Stimulated activated CD4-positive, alpha-beta T cell treated with anti-CD3 and anti-CD28 coated beads, TNF-alpha, amount 100 ng/mL, for 24 hours (primary cell): ENCODE measurements at regions not wholly inside any gene's neighbourhood (a gene's known extent, or its start where the extent isn't known, plus 50 kb on each side); places are given as distances from the start of the nearest gene placed in this dataset.

ENCODE experiments used
- DNase-seq, 3 experiments: peaks; one replicate each; pipeline ENCODE4 v3.0.0-alpha.2; 2020; ENCODE audit warnings: low read depth in 3 of 3

GRCh38 chr2:2719781-2720180 is 388.7 kb upstream of the MYT1L start:
- no peak for DNase-seq

- DNase-seq: no peak
Measured at GRCh38 chr2:2719015-2719414, 387.9 kb upstream of the MYT1L start.

- DNase-seq: no peak
Measured at GRCh38 chr2:2717406-2717805, 386.3 kb upstream of the MYT1L start.

GRCh38 chr2:2716771-2717170 is 385.7 kb upstream of the MYT1L start:
- DNase-seq: no peak

- DNase-seq: no peak
Measured at GRCh38 chr2:2715036-2715818, 384.2 kb upstream of the MYT1L start.

- DNase-seq: no peak
Measured at GRCh38 chr2:2714408-2714807, 383.3 kb upstream of the MYT1L start.

GRCh38 chr2:2709431-2709770 is 378.3 kb upstream of the MYT1L start:
- DNase-seq: no peak

GRCh38 chr2:2708575-2709430 is 377.7 kb upstream of the MYT1L start:
- no peak for DNase-seq

- no peak for DNase-seq
Measured at GRCh38 chr2:2707206-2707991, 376.3 kb upstream of the MYT1L start.

- no peak for DNase-seq
Measured at GRCh38 chr2:2706306-2706705, 375.2 kb upstream of the MYT1L start.

GRCh38 chr2:2705871-2706270 is 374.8 kb upstream of the MYT1L start:
- no peak for DNase-seq

GRCh38 chr2:2704428-2705090 is 373.5 kb upstream of the MYT1L start:
- no peak for DNase-seq

- no peak for DNase-seq
Measured at GRCh38 chr2:2703762-2704427, 372.8 kb upstream of the MYT1L start.

- DNase-seq: no peak
Measured at GRCh38 chr2:2703172-2703571, 372.1 kb upstream of the MYT1L start.

- DNase-seq: no peak
Measured at GRCh38 chr2:2702385-2702784, 371.3 kb upstream of the MYT1L start.

- DNase-seq: no peak
Measured at GRCh38 chr2:2701813-2702212, 370.7 kb upstream of the MYT1L start.

GRCh38 chr2:2701176-2701781 is 370.2 kb upstream of the MYT1L start:
- DNase-seq: no peak

- no peak for DNase-seq
Measured at GRCh38 chr2:2699121-2699505, 368.0 kb upstream of the MYT1L start.

GRCh38 chr2:2698182-2699120 is 367.4 kb upstream of the MYT1L start:
- no peak for DNase-seq
